B cell (primary cell): ENCODE measurements at regions not wholly inside any gene's neighbourhood (a gene's known extent, or its start where the extent isn't known, plus 50 kb on each side); places are given as distances from the start of the nearest gene placed in this dataset.

Experiments used
- ATAC-seq: fragments of 200-7000 bp; cut with Tn5 transposase; one replicate; pipeline ENCODE4 v1.10.0; 2021; ENCODE audit warnings: low read depth, mild to moderate bottlenecking, moderate number of reproducible peaks, moderate library complexity
- CTCF ChIA-PET: fragments of 350-600 bp; sonication (Branson Sonifier 250); formaldehyde crosslinking; loops from one replicate; lab custom pipeline; 2021; ENCODE audit warnings: antibody characterized with exemption, inconsistent platforms; lab: Charles Lee
- POLR2A ChIA-PET: fragments of 350-600 bp; sonication (Branson Sonifier 250); formaldehyde crosslinking; loops from one replicate; lab custom pipeline; 2021; ENCODE audit warnings: antibody characterized with exemption; lab: Charles Lee
- DNase-seq: peaks from one replicate; pipeline ENCODE4 v3.0.0; 2013
- H2AFZ ChIP-seq: 2 replicates; pipeline ENCODE4 v1.6.1; 2012; ENCODE audit warnings: mild to moderate bottlenecking, low read depth, low read length; ENCODE audit not compliant: insufficient read depth, poor library complexity, severe bottlenecking
- H3K27ac ChIP-seq, 2 donors: 1 replicate in 1 of 2; 2 replicates in 1 of 2; pipeline ENCODE4 v1.5.1; 2012 to 2013; ENCODE audit warnings: low read length in 2 of 2, mild to moderate bottlenecking in 2 of 2, moderate library complexity in 1 of 2
- H3K27me3 ChIP-seq, 4 experiments: fragments of 200-600 bp in 1 of 4; sonication (generic) in 1 of 4; replicated peaks in 1 of 4; 1 replicate in 2 of 4; 2 replicates in 2 of 4; pipeline versions ENCODE4 v1.6.1 to v1.7.0; 2013 to 2016; ENCODE audit warnings: low read length in 3 of 4, mild to moderate bottlenecking in 2 of 4, mixed read lengths in 1 of 4, moderate library complexity in 1 of 4; ENCODE audit not compliant: insufficient read depth in 4 of 4, control insufficient read depth in 3 of 4; ENCODE audit errors: control extremely low read depth in 1 of 4
- H3K36me3 ChIP-seq, 2 experiments: replicated peaks in 1 of 2; 1 replicate in 1 of 2; 2 replicates in 1 of 2; pipeline versions ENCODE4 v1.6.1 to v1.7.1; 2013; ENCODE audit warnings: low read length in 1 of 2; ENCODE audit not compliant: insufficient read depth in 2 of 2, control insufficient read depth in 1 of 2; ENCODE audit errors: control extremely low read depth in 1 of 2, extremely low read depth in 1 of 2
- H3K4me1 ChIP-seq, 2 donors: fragments of 200-600 bp in 1 of 2; sonication (generic) in 1 of 2; 1 replicate in 1 of 2; 2 replicates in 1 of 2; pipeline versions ENCODE4 v1.5.1 to v1.6.1; 2013 to 2017; ENCODE audit warnings: low read length in 2 of 2; ENCODE audit not compliant: control insufficient read depth in 2 of 2, insufficient read depth in 2 of 2
- H3K4me2 ChIP-seq: replicated peaks from 2 replicates; pipeline ENCODE3; 2012; ENCODE audit warnings: mild to moderate bottlenecking, low read depth, low read length; ENCODE audit not compliant: poor library complexity, severe bottlenecking
- H3K4me3 ChIP-seq, 5 experiments: fragments of 200-600 bp in 1 of 5; sonication (generic) in 1 of 5; 1 replicate in 3 of 5; 2 replicates in 2 of 5; pipeline versions ENCODE4 v1.5.1 to v1.7.0; 2011 to 2016; ENCODE audit warnings: low read length in 4 of 5, mild to moderate bottlenecking in 4 of 5, low read depth in 2 of 5, control low read depth in 1 of 5, moderate library complexity in 1 of 5; ENCODE audit not compliant: insufficient read depth in 1 of 5; ENCODE audit errors: control extremely low read depth in 1 of 5, extremely low read depth in 1 of 5
- H3K79me2 ChIP-seq: fragments of 200-600 bp; sonication (generic); one replicate; pipeline ENCODE4 v1.6.0; 2016; ENCODE audit warnings: low read length; ENCODE audit not compliant: control insufficient read depth, insufficient read depth
- H3K9ac ChIP-seq: fragments of 200-600 bp; sonication (generic); 2 replicates; pipeline ENCODE4 v1.6.1; 2017; ENCODE audit warnings: mild to moderate bottlenecking, low read length, moderate library complexity
- H3K9me3 ChIP-seq, 3 donors: one replicate each; pipeline versions ENCODE4 v1.6.1 to v1.7.1; 2013; ENCODE audit warnings: low read length in 2 of 3; ENCODE audit not compliant: control insufficient read depth in 2 of 3, insufficient read depth in 1 of 3; ENCODE audit errors: control extremely low read depth in 1 of 3
- H4K20me1 ChIP-seq: 2 replicates; pipeline ENCODE4 v1.6.0; 2012; ENCODE audit warnings: mild to moderate bottlenecking, low read length; ENCODE audit not compliant: insufficient read depth, control insufficient read depth, poor library complexity, severe bottlenecking
- H3K27ac Mint-ChIP-seq: one replicate; pipeline ENCODE4 v1.8.0; 2021; ENCODE audit warnings: mixed read lengths
- H3K27me3 Mint-ChIP-seq: one replicate; pipeline ENCODE4 v1.8.0; 2021; ENCODE audit warnings: mixed read lengths
- H3K4me1 Mint-ChIP-seq: one replicate; pipeline ENCODE4 v1.8.0; 2021; ENCODE audit warnings: mixed read lengths
- H3K4me3 Mint-ChIP-seq: one replicate; pipeline ENCODE4 v1.8.0; 2021; ENCODE audit warnings: mixed read lengths
- H3K9me3 Mint-ChIP-seq: one replicate; pipeline ENCODE4 v1.8.0; 2022; ENCODE audit warnings: mixed read lengths; ENCODE audit not compliant: insufficient read depth
- CTCF ChIP-seq: fragments of 200-600 bp; IDR thresholded peaks from one replicate; pipeline ENCODE4 v1.8.0; 2022; ENCODE audit warnings: antibody characterized with exemption, mild to moderate bottlenecking
- EZH2 ChIP-seq: IDR thresholded peaks from 2 replicates; pipeline ENCODE4 v1.6.1; 2012; ENCODE audit warnings: borderline replicate concordance, low read depth, mild to moderate bottlenecking, moderate library complexity, low read length; ENCODE audit not compliant: insufficient read depth, poor library complexity, severe bottlenecking
- WGBS: methylation state at CpG from one replicate; pipeline ENCODE4 v1.1.5; 2013; ENCODE audit warnings: missing lambda C conversion rate; ENCODE audit not compliant: insufficient coverage; 5-methylcytosine and 5-hydroxymethylcytosine counted together
- intact Hi-C: fragments of 100-400 bp; cut with micrococcal nuclease; formaldehyde crosslinking; loops from one replicate; pipeline ENCODE4 v1.10.0; 2022

GRCh38 chr20:26169506-26169905 lies 472.9 kb upstream of the ZNF337 start:
- intact Hi-C loops = no loop called here
- no peaks in the 10 kb centered on the region for H3K9me3 ChIP-seq
- H3K27ac Mint-ChIP-seq = no peak overlapping the region
- CTCF ChIA-PET = no interaction called here
- no peaks in the 10 kb centered on the region for H3K27me3 ChIP-seq
- no CpG with 5 or more reads among the region's 2 CpGs for WGBS
- no peaks in the 10 kb centered on the region for H3K36me3 ChIP-seq
- H3K4me3 Mint-ChIP-seq = no peak overlapping the region
- ATAC-seq = no peak
- H2AFZ ChIP-seq = no peak overlapping the region
- no peaks in the 10 kb centered on the region for H3K27me3 Mint-ChIP-seq
- no peak overlapping the region for H3K27ac ChIP-seq
- H3K4me2 ChIP-seq = no peak overlapping the region
- no peaks in the 10 kb centered on the region for H3K4me1 Mint-ChIP-seq
- no peaks in the 10 kb centered on the region for H4K20me1 ChIP-seq
- no peaks in the 10 kb centered on the region for H3K9me3 Mint-ChIP-seq
- H3K4me1 ChIP-seq = no peaks in the 10 kb centered on the region
- H3K79me2 ChIP-seq = no peaks in the 10 kb centered on the region
- no peak overlapping the region for H3K4me3 ChIP-seq
- H3K9ac ChIP-seq = no peak overlapping the region
- no peak for TF ChIP-seq CTCF
- TF ChIP-seq EZH2 = no peak
- POLR2A ChIA-PET = no interaction called here
- no peak for DNase-seq

- no peaks in the 10 kb centered on the region for H3K4me1 Mint-ChIP-seq
- H4K20me1 ChIP-seq = no peaks in the 10 kb centered on the region
- TF ChIP-seq EZH2 = no peak
- no peak for TF ChIP-seq CTCF
- H3K9ac ChIP-seq = no peak overlapping the region
- no CpG with 5 or more reads among the region's 2 CpGs for WGBS
- H2AFZ ChIP-seq = no peak overlapping the region
- DNase-seq (no peak), ATAC-seq (no peak)
- H3K27ac Mint-ChIP-seq = no peak overlapping the region
- no peaks in the 10 kb centered on the region for H3K9me3 ChIP-seq
- no peaks in the 10 kb centered on the region for H3K79me2 ChIP-seq
- ChIA-PET POLR2A (no interaction called here), CTCF (no interaction called here)
- H3K9me3 Mint-ChIP-seq = no peaks in the 10 kb centered on the region
- H3K27ac ChIP-seq = no peak overlapping the region
- H3K27me3 Mint-ChIP-seq = no peaks in the 10 kb centered on the region
- no peak overlapping the region for H3K4me3 Mint-ChIP-seq
- H3K4me3 ChIP-seq = no peak overlapping the region
- H3K4me2 ChIP-seq = no peak overlapping the region
- H3K27me3 ChIP-seq = no peaks in the 10 kb centered on the region
- no peaks in the 10 kb centered on the region for H3K4me1 ChIP-seq
- intact Hi-C loops = no loop called here
- no peaks in the 10 kb centered on the region for H3K36me3 ChIP-seq
Observed at GRCh38 chr20:26167499-26167898, 470.8 kb upstream of the ZNF337 start.
